Mammary epithelial cell (primary cell): ENCODE measurements at regions not wholly inside any gene's neighbourhood (a gene's known extent, or its start where the extent isn't known, plus 50 kb on each side); places are given as distances from the start of the nearest gene placed in this dataset.

Experiments
- CTCF ChIP-seq, 2 donors: IDR thresholded peaks in 1 of 2; conservative IDR thresholded peaks in 1 of 2; 2 replicates each; pipeline ENCODE4 v1.5.1; 2011 to 2012; ENCODE audit warnings: inconsistent platforms in 2 of 2, low read length in 2 of 2, mild to moderate bottlenecking in 2 of 2, control low read depth in 1 of 2, low read depth in 1 of 2; ENCODE audit not compliant: insufficient read depth in 1 of 2; ENCODE audit errors: extremely low read depth in 1 of 2
- EZH2 ChIP-seq: IDR thresholded peaks from 2 replicates; pipeline ENCODE4 v1.6.1; 2012; ENCODE audit warnings: low read length, inconsistent platforms, borderline replicate concordance

- TF ChIP-seq CTCF (conservative IDR thresholded peaks at IDR 0.05 in 1 of 2, IDR thresholded peaks at IDR 0.05 in 1 of 2; ENCODE audit: extremely low read depth in 1 of 2, insufficient read depth in 1 of 2, low read depth in 1 of 2, low read length in 2 of 2): no peak
- no peak for TF ChIP-seq EZH2
These were observed 63.5 kb upstream of the PRR20G start for GRCh38 chr3:127351321-127351720.
